ENCODE measurements at regions not wholly inside any gene's neighbourhood (a gene's known extent, or its start where the extent isn't known, plus 50 kb on each side); places are given as distances from the start of the nearest gene placed in this dataset.

DNA sequence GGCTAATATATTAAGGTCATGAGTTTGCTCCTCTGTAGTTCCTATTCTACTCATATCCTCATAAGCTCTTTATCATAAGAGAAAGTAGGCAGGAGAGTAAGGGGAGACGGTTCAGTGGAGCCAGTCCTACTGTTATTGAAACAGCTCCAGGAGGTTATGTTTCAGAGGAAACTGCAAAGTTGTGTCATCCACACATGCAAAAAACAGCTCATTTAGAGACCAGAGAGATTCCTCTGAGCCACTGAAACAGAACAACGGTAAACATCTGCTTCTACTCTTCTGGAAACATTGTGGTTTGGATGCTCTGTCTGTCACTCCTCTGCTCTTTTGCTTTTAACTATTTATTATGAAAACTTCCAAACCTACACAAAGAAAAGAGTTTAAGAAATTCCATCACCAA is 66.3 kb upstream of the PPP2R5A start:
- no peak overlapping the region for H3K27ac ChIP-seq
- no peak for DNase-seq

DNA sequence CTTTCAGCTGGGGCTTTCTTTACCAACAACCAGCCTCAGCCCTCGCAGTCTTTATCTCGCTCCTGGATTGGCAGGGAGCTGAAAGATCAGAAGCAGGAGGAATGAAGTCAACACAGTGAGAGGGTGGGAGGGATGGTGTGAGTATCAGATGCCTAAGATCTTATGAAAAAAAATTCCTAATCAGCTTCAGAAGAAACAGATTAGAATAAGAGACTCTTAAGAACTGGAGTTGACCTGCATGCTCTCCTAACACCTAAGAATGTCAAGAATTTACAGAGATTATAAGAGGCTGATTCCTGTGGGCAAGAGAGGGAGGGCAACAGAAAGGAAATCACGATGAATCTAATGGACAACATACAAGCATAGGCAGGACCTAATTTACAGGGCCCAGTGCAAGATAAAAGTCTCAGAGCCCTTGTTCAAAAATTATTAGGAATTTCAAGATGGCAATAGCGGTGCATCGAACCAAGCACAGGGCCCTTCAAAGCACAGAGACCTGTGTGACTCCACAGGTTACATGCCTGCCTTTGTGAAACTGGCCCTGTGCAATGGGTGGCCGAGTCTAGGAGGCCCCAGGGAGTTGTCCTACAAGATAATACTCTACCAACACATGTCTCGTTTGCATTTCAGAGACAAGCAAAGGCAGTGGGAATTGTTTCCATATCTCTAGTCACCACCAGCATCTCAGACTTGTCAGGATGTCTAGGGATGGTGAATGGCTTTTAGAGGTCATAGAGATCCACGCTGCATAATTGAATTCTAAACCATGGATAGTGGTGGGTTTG is 65.3 kb upstream of the PPP2R5A start:
- no peak for DNase-seq
- Histone ChIP-seq H3K27ac (no peak overlapping the region), H3K36me3 (no peaks in the 10 kb centered on the region), H3K4me3 (no peak overlapping the region), H3K4me1 (peaks cover 0 to 7% (median 2%) of the 10 kb centered on the region in 4 donors), H3K9me3 (no peaks in the 10 kb centered on the region), H3K27me3 (no peaks in the 10 kb centered on the region)
- no peak for TF ChIP-seq POLR2A (IDR thresholded peaks at IDR 0.05)
- TF ChIP-seq, protein P1, sequence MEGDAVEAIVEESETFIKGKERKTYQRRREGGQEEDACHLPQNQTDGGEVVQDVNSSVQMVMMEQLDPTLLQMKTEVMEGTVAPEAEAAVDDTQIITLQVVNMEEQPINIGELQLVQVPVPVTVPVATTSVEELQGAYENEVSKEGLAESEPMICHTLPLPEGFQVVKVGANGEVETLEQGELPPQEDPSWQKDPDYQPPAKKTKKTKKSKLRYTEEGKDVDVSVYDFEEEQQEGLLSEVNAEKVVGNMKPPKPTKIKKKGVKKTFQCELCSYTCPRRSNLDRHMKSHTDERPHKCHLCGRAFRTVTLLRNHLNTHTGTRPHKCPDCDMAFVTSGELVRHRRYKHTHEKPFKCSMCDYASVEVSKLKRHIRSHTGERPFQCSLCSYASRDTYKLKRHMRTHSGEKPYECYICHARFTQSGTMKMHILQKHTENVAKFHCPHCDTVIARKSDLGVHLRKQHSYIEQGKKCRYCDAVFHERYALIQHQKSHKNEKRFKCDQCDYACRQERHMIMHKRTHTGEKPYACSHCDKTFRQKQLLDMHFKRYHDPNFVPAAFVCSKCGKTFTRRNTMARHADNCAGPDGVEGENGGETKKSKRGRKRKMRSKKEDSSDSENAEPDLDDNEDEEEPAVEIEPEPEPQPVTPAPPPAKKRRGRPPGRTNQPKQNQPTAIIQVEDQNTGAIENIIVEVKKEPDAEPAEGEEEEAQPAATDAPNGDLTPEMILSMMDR (IDR thresholded peaks at IDR 0.05) = no peak

More for the DNA sequence above, 66.3 kb upstream of the PPP2R5A start:
- peaks cover 0 to 14% (median 3%) of the 10 kb centered on the region in 4 donors for H3K4me1 ChIP-seq
- H3K4me3 ChIP-seq = no peak overlapping the region
- H3K27me3 ChIP-seq = no peaks in the 10 kb centered on the region
- no peak for TF ChIP-seq POLR2A (IDR thresholded peaks at IDR 0.05)
- TF ChIP-seq, protein P1 (IDR thresholded peaks at IDR 0.05) = no peak
- H3K9me3 ChIP-seq = no peaks in the 10 kb centered on the region
- no peaks in the 10 kb centered on the region for H3K36me3 ChIP-seq

DNA sequence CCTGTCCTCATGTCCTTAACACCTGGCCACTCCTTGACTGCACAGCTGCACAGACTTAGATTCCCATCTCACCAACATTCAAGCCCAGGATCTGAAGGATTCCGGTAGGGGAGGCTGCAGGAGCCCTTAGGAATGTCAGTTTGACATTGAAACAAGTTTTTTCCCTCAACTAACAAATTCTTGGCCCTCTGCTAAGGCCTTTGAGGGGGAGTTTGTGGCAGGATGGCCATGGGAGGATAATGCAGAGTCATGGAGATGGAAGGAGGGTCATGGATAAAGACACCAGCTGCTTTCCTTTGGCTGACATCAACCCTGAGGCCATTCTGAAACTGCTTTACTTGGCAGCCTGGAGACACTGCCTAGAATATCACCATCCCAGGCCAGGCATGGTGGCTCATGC is 63.4 kb upstream of the PPP2R5A start:
- Histone ChIP-seq H3K9me3 (no peaks in the 10 kb centered on the region), H3K4me1 (peaks cover 0 to 7% (median 2%) of the 10 kb centered on the region in 4 donors), H3K27ac (no peak overlapping the region), H3K36me3 (no peaks in the 10 kb centered on the region), H3K4me3 (no peak overlapping the region), H3K27me3 (no peaks in the 10 kb centered on the region)
- DNase-seq = no peak
- no peak for TF ChIP-seq POLR2A (IDR thresholded peaks at IDR 0.05)
- TF ChIP-seq, protein P1 (IDR thresholded peaks at IDR 0.05) = no peak

- no peak overlapping the region for H3K27ac ChIP-seq
These were observed 61.1 kb upstream of the PPP2R5A start for GRCh38 chr1:212224102-212224501.

GRCh38 chr1:212225416-212225815 is 59.8 kb upstream of the PPP2R5A start:
- no peak for DNase-seq
- H3K4me3 ChIP-seq = no peak overlapping the region
- no peaks in the 10 kb centered on the region for H3K9me3 ChIP-seq
- TF ChIP-seq, protein P1 (IDR thresholded peaks at IDR 0.05) = no peak
- TF ChIP-seq POLR2A (IDR thresholded peaks at IDR 0.05) = no peak
- no peaks in the 10 kb centered on the region for H3K36me3 ChIP-seq
- H3K4me1 ChIP-seq = no peaks in the 10 kb centered on the region
- no peaks in the 10 kb centered on the region for H3K27me3 ChIP-seq
- no peak overlapping the region for H3K27ac ChIP-seq

More at GRCh38 chr1:212224102-212224501, 61.1 kb upstream of the PPP2R5A start:
- Histone ChIP-seq H3K27me3 (no peaks in the 10 kb centered on the region), H3K36me3 (no peaks in the 10 kb centered on the region), H3K4me1 (no peaks in the 10 kb centered on the region), H3K9me3 (no peaks in the 10 kb centered on the region), H3K4me3 (no peak overlapping the region)
- no peak for DNase-seq
- TF ChIP-seq, protein P1 (IDR thresholded peaks at IDR 0.05) = no peak
- TF ChIP-seq POLR2A (IDR thresholded peaks at IDR 0.05) = no peak

All from Peyer's patch (tissue), 4 donors.